CD14-positive monocyte (primary cell): ENCODE measurements at regions not wholly inside any gene's neighbourhood (a gene's known extent, or its start where the extent isn't known, plus 50 kb on each side); places are given as distances from the start of the nearest gene placed in this dataset.

Experiments used
- DNase-seq, 3 donors: peaks; one replicate each; pipeline ENCODE4 v3.0.0-alpha.2; 2011 to 2022
- H2AFZ ChIP-seq: 2 replicates; pipeline ENCODE4 v1.6.0; 2012; ENCODE audit warnings: mild to moderate bottlenecking, low read depth, low read length, inconsistent platforms; ENCODE audit not compliant: insufficient read depth, poor library complexity, severe bottlenecking
- H3K27ac ChIP-seq, 2 donors: 1 replicate in 1 of 2; 2 replicates in 1 of 2; pipeline ENCODE4 v1.5.1; 2012 to 2013; ENCODE audit warnings: low read length in 2 of 2, control low read depth in 1 of 2, inconsistent platforms in 1 of 2, low read depth in 1 of 2, mild to moderate bottlenecking in 1 of 2
- H3K27me3 ChIP-seq, 2 donors: one replicate each; pipeline versions ENCODE4 v1.6.0 to v1.6.1; 2011 to 2013; ENCODE audit warnings: low read length in 2 of 2; ENCODE audit not compliant: control insufficient read depth in 2 of 2, insufficient read depth in 2 of 2
- H3K36me3 ChIP-seq, 2 donors: replicated peaks in 1 of 2; 1 replicate in 1 of 2; 2 replicates in 1 of 2; pipeline versions ENCODE4 v1.5.1 to v1.6.1; 2012 to 2013; ENCODE audit warnings: low read length in 2 of 2, control low read depth in 1 of 2, inconsistent platforms in 1 of 2, mild to moderate bottlenecking in 1 of 2; ENCODE audit not compliant: insufficient read depth in 2 of 2, control insufficient read depth in 1 of 2
- H3K4me1 ChIP-seq, 2 donors: 1 replicate in 1 of 2; 2 replicates in 1 of 2; pipeline versions ENCODE4 v1.5.1 to v1.6.1; 2012 to 2013; ENCODE audit warnings: low read length in 2 of 2, control low read depth in 1 of 2, inconsistent platforms in 1 of 2, mild to moderate bottlenecking in 1 of 2, moderate library complexity in 1 of 2; ENCODE audit not compliant: insufficient read depth in 2 of 2, control insufficient read depth in 1 of 2
- H3K4me2 ChIP-seq: replicated peaks from 2 replicates; pipeline ENCODE3; 2012; ENCODE audit warnings: low read length, moderate library complexity, mild to moderate bottlenecking; ENCODE audit not compliant: poor library complexity, severe bottlenecking; ENCODE audit errors: extremely low read depth
- H3K4me3 ChIP-seq, 3 experiments: fragments of 200-600 bp in 1 of 3; sonication (generic) in 1 of 3; replicated peaks in 1 of 3; 1 replicate in 2 of 3; 2 replicates in 1 of 3; pipeline ENCODE4 v1.5.1; 2011 to 2013; ENCODE audit warnings: low read length in 3 of 3, mild to moderate bottlenecking in 3 of 3, control low read depth in 2 of 3, low read depth in 2 of 3, inconsistent platforms in 1 of 3, moderate library complexity in 1 of 3
- H3K79me2 ChIP-seq: 2 replicates; pipeline ENCODE4 v1.6.0; 2012; ENCODE audit warnings: mild to moderate bottlenecking, control low read depth, inconsistent platforms, low read length, moderate library complexity; ENCODE audit not compliant: insufficient read depth
- H3K9ac ChIP-seq: 2 replicates; pipeline ENCODE4 v1.6.0; 2017; ENCODE audit warnings: low read length, mild to moderate bottlenecking; ENCODE audit not compliant: insufficient read depth, poor library complexity, severe bottlenecking
- H3K9me3 ChIP-seq, 2 donors: replicated peaks in 1 of 2; 1 replicate in 1 of 2; 2 replicates in 1 of 2; pipeline versions ENCODE4 v1.5.1 to v1.6.1; 2012 to 2013; ENCODE audit warnings: low read length in 2 of 2, control low read depth in 1 of 2; ENCODE audit not compliant: control insufficient read depth in 1 of 2, insufficient read depth in 1 of 2
- H4K20me1 ChIP-seq: 2 replicates; pipeline ENCODE4 v1.6.0; 2012; ENCODE audit warnings: mild to moderate bottlenecking, low read length, control low read depth, moderate library complexity; ENCODE audit not compliant: insufficient read depth
- H3K27ac Mint-ChIP-seq, 7 donors: one replicate each; pipeline ENCODE4 v1.8.0; 2020; ENCODE audit warnings: mild to moderate bottlenecking in 7 of 7, mixed read lengths in 7 of 7, moderate library complexity in 6 of 7, inconsistent platforms in 2 of 7
- H3K27me3 Mint-ChIP-seq, 3 donors: one replicate each; pipeline ENCODE4 v1.8.0; 2021 to 2022; ENCODE audit warnings: low read depth in 3 of 3, mild to moderate bottlenecking in 3 of 3, mixed read lengths in 3 of 3, moderate library complexity in 3 of 3, inconsistent platforms in 1 of 3
- H3K36me3 Mint-ChIP-seq, 2 donors: one replicate each; pipeline ENCODE4 v1.8.0; 2020; ENCODE audit warnings: mixed read lengths in 2 of 2, inconsistent platforms in 1 of 2, mild to moderate bottlenecking in 1 of 2
- H3K4me1 Mint-ChIP-seq: one replicate; pipeline ENCODE4 v1.8.0; 2020; ENCODE audit warnings: mild to moderate bottlenecking, mixed read lengths
- H3K4me3 Mint-ChIP-seq, 2 donors: one replicate each; pipeline ENCODE4 v1.8.0; 2020; ENCODE audit warnings: mild to moderate bottlenecking in 2 of 2, mixed read lengths in 2 of 2, moderate library complexity in 1 of 2
- H3K9me3 Mint-ChIP-seq, 7 donors: one replicate each; pipeline ENCODE4 v1.8.0; 2020 to 2022; ENCODE audit warnings: mixed read lengths in 7 of 7, mild to moderate bottlenecking in 6 of 7, moderate library complexity in 6 of 7, inconsistent platforms in 2 of 7
- CTCF ChIP-seq: fragments of 200-600 bp; IDR thresholded peaks from one replicate; pipeline ENCODE4 v1.8.0; 2022; ENCODE audit warnings: antibody characterized with exemption, mild to moderate bottlenecking
- WGBS: methylation state at CpG from one replicate; pipeline ENCODE4 v1.1.5; 2013; ENCODE audit warnings: missing lambda C conversion rate; ENCODE audit not compliant: insufficient coverage; 5-methylcytosine and 5-hydroxymethylcytosine counted together
- intact Hi-C, 2 donors: fragments of 100-400 bp; cut with micrococcal nuclease; formaldehyde crosslinking; loops; one replicate each; pipeline versions ENCODE4 v1.15.0 to v1.15.1; 2023

- Histone ChIP-seq H3K79me2 (no peaks in the 10 kb centered on the region), H3K9ac (no peak overlapping the region), H3K9me3 (peaks cover 0 to 4% of the 10 kb centered on the region in 2 donors), H2AFZ (no peak overlapping the region), H3K4me1 (no peaks in the 10 kb centered on the region), H3K36me3 (no peaks in the 10 kb centered on the region), H3K4me2 (no peak overlapping the region), H4K20me1 (no peaks in the 10 kb centered on the region), H3K27ac (no peak overlapping the region), H3K27me3 (no peaks in the 10 kb centered on the region), H3K4me3 (no peak overlapping the region)
- Mint-ChIP-seq H3K36me3 (no peaks in the 10 kb centered on the region), H3K4me3 (no peak overlapping the region), H3K27me3 (peaks cover 0 to 3% (median 0%) of the 10 kb centered on the region in 3 donors), H3K4me1 (no peaks in the 10 kb centered on the region), H3K9me3 (peaks cover 0 to 20% (median 9%) of the 10 kb centered on the region in 7 donors), H3K27ac (no peak overlapping the region)
- TF ChIP-seq CTCF, result no peak
- WGBS, result no CpG with 5 or more reads among the region's 3 CpGs
- intact Hi-C loops, result no loop called here
- no peak for DNase-seq
Measured at GRCh38 chr4:11214281-11214680, 214.4 kb downstream of the HS3ST1 start.

GRCh38 chr4:11209826-11210225 is 218.9 kb downstream of the HS3ST1 start:
- no peaks in the 10 kb centered on the region for H3K27me3 ChIP-seq
- no peaks in the 10 kb centered on the region for H3K79me2 ChIP-seq
- WGBS, result 100% methylated on average over 1 of the region's 5 CpGs
- H3K27me3 Mint-ChIP-seq, result peaks cover 0 to 3% (median 0%) of the 10 kb centered on the region in 3 donors
- no peak overlapping the region for H3K4me3 ChIP-seq
- H3K27ac ChIP-seq, result no peak overlapping the region
- H3K27ac Mint-ChIP-seq, result no peak overlapping the region
- H3K9me3 Mint-ChIP-seq, result peaks cover 8 to 26% (median 16%) of the 10 kb centered on the region in 7 donors
- no peaks in the 10 kb centered on the region for H4K20me1 ChIP-seq
- DNase-seq, result no peak
- peaks cover 8 to 12% of the 10 kb centered on the region in 2 donors for H3K9me3 ChIP-seq
- no peaks in the 10 kb centered on the region for H3K36me3 Mint-ChIP-seq
- H3K4me1 Mint-ChIP-seq, result no peaks in the 10 kb centered on the region
- H2AFZ ChIP-seq, result no peak overlapping the region
- H3K4me2 ChIP-seq, result no peak overlapping the region
- no peaks in the 10 kb centered on the region for H3K36me3 ChIP-seq
- no peak overlapping the region for H3K9ac ChIP-seq
- intact Hi-C loops, result no loop called here
- TF ChIP-seq CTCF, result no peak
- no peaks in the 10 kb centered on the region for H3K4me1 ChIP-seq
- no peak overlapping the region for H3K4me3 Mint-ChIP-seq
